Hepatocyte (in vitro differentiated cells): ENCODE measurements at regions not wholly inside any gene's neighbourhood (a gene's known extent, or its start where the extent isn't known, plus 50 kb on each side); places are given as distances from the start of the nearest gene placed in this dataset.

Experiments
- CTCF ChIP-seq: fragments of 200-600 bp; sonication (generic); IDR thresholded peaks from 2 replicates; pipeline ENCODE4 v1.5.1; 2016; ENCODE audit warnings: antibody characterized with exemption, mild to moderate bottlenecking; ENCODE audit not compliant: poor library complexity
- EZH2 ChIP-seq: fragments of 200-600 bp; sonication (generic); IDR thresholded peaks from 2 replicates; pipeline ENCODE4 v1.6.1; 2016; ENCODE audit warnings: antibody characterized with exemption, mild to moderate bottlenecking, borderline replicate concordance

DNA sequence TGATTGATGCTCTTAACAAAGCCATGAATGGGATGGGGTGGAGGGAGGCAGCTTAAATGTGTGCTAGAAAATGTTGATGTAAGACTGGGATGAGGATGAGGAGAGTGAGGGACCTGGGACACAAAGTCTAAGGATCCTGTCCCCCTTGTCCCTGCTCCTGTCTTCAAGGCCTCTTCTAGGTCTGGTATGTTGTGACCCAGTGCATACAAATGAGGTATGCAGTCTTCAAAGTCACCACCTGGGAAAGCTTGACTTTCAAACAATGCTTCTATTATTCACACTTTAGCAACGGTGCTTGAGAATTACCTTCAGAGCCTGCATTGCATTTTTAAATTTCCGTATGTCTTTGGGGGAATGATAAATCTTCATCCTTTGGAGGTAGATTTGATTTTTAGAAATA lies 88.4 kb upstream of the SLC34A2 start:
- no peak for TF ChIP-seq CTCF
- no peak for TF ChIP-seq EZH2
